K562 (cell line): ENCODE measurements at regions not wholly inside any gene's neighbourhood (a gene's known extent, or its start where the extent isn't known, plus 50 kb on each side); places are given as distances from the start of the nearest gene placed in this dataset.

Source experiments
- ATAC-seq: fragments of 200-7000 bp; cut with Tn5 transposase; 3 replicates; pipeline ENCODE4 v1.9.1; 2020; ENCODE audit warnings: moderate library complexity
- BruUV-seq: library from RNA; stranded (reverse); fragments of 400-500 nt; replicated peaks from 2 replicates; lab custom pipeline; 2021; lab: Mats Ljungman, UMichigan
- CTCF ChIA-PET: fragments of 300-600 bp; formaldehyde crosslinking; extraction: SDS; loops from one replicate; lab custom pipeline; 2021; ENCODE audit warnings: low intra/inter-chr PET ratio; lab: Yijun Ruan, JAX
- POLR2A ChIA-PET: fragments of 300-600, 350-650 bp; sonication (Branson Sonifier 250); formaldehyde crosslinking; extraction: SDS; loops from one replicate; lab custom pipeline; 2021; ENCODE audit warnings: antibody characterized with exemption, inconsistent platforms; lab: Yijun Ruan, JAX
- DNase-seq, 4 experiments: peaks; one replicate each; pipeline versions ENCODE4 v3.0.0 to v3.0.0-alpha.2; 2011 to 2018; ENCODE audit warnings: low spot score in 3 of 4, mixed read lengths in 3 of 4; ENCODE audit errors: extremely low read depth in 1 of 4
- FAIRE-seq: peaks from 2 replicates; lab custom pipeline; 2011; peaks lifted over from hg19 to GRCh38; lab: Jason Lieb, UNC
- H2AFZ ChIP-seq: 2 replicates; pipeline ENCODE4 v1.6.0; 2011; ENCODE audit warnings: low read depth, low read length, control low read depth, inconsistent platforms
- H3K27ac ChIP-seq: fragments of 200-600 bp; 3 replicates; pipeline ENCODE4 v1.8.0; 2011; ENCODE audit warnings: low read depth, mild to moderate bottlenecking, control low read depth, inconsistent platforms, low read length, moderate library complexity, mixed read lengths; ENCODE audit errors: extremely low read depth
- H3K27me3 ChIP-seq, 2 experiments: fragments of 300-600 bp in 1 of 2; 2 replicates in 1 of 2; 3 replicates in 1 of 2; pipeline versions ENCODE4 v1.6.0 to v1.8.0; 2011; ENCODE audit warnings: inconsistent platforms in 2 of 2, low read length in 2 of 2, mild to moderate bottlenecking in 1 of 2, mixed read lengths in 1 of 2, moderate library complexity in 1 of 2; ENCODE audit not compliant: control insufficient read depth in 2 of 2, insufficient read depth in 2 of 2
- H3K36me3 ChIP-seq: fragments of 300-600 bp; 3 replicates; pipeline ENCODE4 v1.8.0; 2011; ENCODE audit warnings: mild to moderate bottlenecking, low read length, inconsistent platforms; ENCODE audit not compliant: control insufficient read depth, insufficient read depth
- H3K4me1 ChIP-seq, 2 experiments: fragments of 200-600 bp in 1 of 2; replicated peaks in 1 of 2; 2 replicates in 1 of 2; 3 replicates in 1 of 2; pipeline versions ENCODE4 v1.5.1 to v1.8.0; 2011; ENCODE audit warnings: inconsistent platforms in 2 of 2, low read length in 2 of 2, mild to moderate bottlenecking in 1 of 2, mixed read lengths in 1 of 2, moderate library complexity in 1 of 2; ENCODE audit not compliant: control insufficient read depth in 2 of 2, insufficient read depth in 2 of 2
- H3K4me2 ChIP-seq: 2 replicates; pipeline ENCODE4 v1.6.1; 2011; ENCODE audit warnings: low read length, control low read depth, inconsistent platforms, mixed read lengths; ENCODE audit not compliant: insufficient read depth
- H3K4me3 ChIP-seq: fragments of 200-600 bp; sonication (generic), shearing (Covaris generic); 2 replicates; pipeline ENCODE4 v1.5.1; 2016; ENCODE audit warnings: control low read depth, inconsistent platforms
- H3K79me2 ChIP-seq: fragments of 200-600 bp; 3 replicates; pipeline ENCODE4 v1.8.0; 2011; ENCODE audit warnings: low read length, inconsistent platforms; ENCODE audit not compliant: control insufficient read depth, insufficient read depth
- H3K9ac ChIP-seq, 2 experiments: 2 replicates each; pipeline versions ENCODE4 v1.6.0 to v1.6.1; 2011; ENCODE audit warnings: low read depth in 2 of 2, low read length in 2 of 2, control low read depth in 1 of 2, inconsistent platforms in 1 of 2, mild to moderate bottlenecking in 1 of 2, mixed read lengths in 1 of 2; ENCODE audit not compliant: insufficient read depth in 1 of 2
- H3K9me1 ChIP-seq: one replicate; pipeline ENCODE4 v1.6.0; 2011; ENCODE audit warnings: inconsistent platforms, mild to moderate bottlenecking, low read length, moderate library complexity; ENCODE audit not compliant: control insufficient read depth, insufficient read depth
- H3K9me3 ChIP-seq: replicated peaks from 2 replicates; pipeline ENCODE4 v1.5.1; 2011; ENCODE audit warnings: low read depth, low read length, inconsistent platforms; ENCODE audit not compliant: control insufficient read depth, insufficient read depth
- H4K20me1 ChIP-seq: replicated peaks from 2 replicates; pipeline ENCODE4 v1.6.1; 2011; ENCODE audit warnings: low read length, inconsistent platforms, mixed read lengths; ENCODE audit not compliant: control insufficient read depth, insufficient read depth
- HDAC3 ChIP-seq: fragments of 450-650 bp; IDR thresholded peaks from 2 replicates; pipeline ENCODE4 v1.6.1; 2018; ENCODE audit warnings: borderline replicate concordance, mild to moderate bottlenecking, moderate library complexity; ENCODE audit not compliant: partially characterized antibody
- POLR2G ChIP-seq: fragments of 200-400 bp; formaldehyde crosslinking; IDR thresholded peaks from 2 replicates; pipeline ENCODE4 v1.6.1; 2017; ENCODE audit warnings: low read depth, mild to moderate bottlenecking, antibody characterized with exemption, low read length, moderate library complexity
- RUNX1 ChIP-seq: sonication (generic); IDR thresholded peaks from 2 replicates; pipeline ENCODE4 v1.6.1; 2016; ENCODE audit warnings: antibody characterized with exemption, low read depth
- TAF1 ChIP-seq: IDR thresholded peaks from 2 replicates; pipeline ENCODE4 v1.6.1; 2011; ENCODE audit warnings: mild to moderate bottlenecking, low read length, moderate library complexity; ENCODE audit not compliant: insufficient read depth, control insufficient read depth, severe bottlenecking; ENCODE audit errors: extremely low read depth
- TCF7L2 ChIP-seq: fragments of 150-350 bp; IDR thresholded peaks from 2 replicates; pipeline ENCODE4 v1.6.1; 2016; ENCODE audit warnings: low read depth, mild to moderate bottlenecking, low read length, moderate library complexity
- THRB ChIP-seq: fragments of 450-650 bp; formaldehyde crosslinking; conservative IDR thresholded peaks from 2 replicates; pipeline ENCODE4 v1.4.0; 2022; ENCODE audit warnings: mild to moderate bottlenecking, missing genetic modification characterization
- ZNF551 ChIP-seq: fragments of 250-450 bp; sonication (Bioruptor Pico); IDR thresholded peaks from 2 replicates; pipeline ENCODE4 v1.5.0; 2021; ENCODE audit warnings: mild to moderate bottlenecking, moderate library complexity
- WGBS: fragments of 100-300 bp; shearing (Covaris generic); methylation state at CpG from one replicate; pipeline ENCODE4 v1.1.6; 2016; ENCODE audit warnings: low coverage, mixed read lengths; ENCODE audit not compliant: insufficient coverage; ENCODE audit errors: missing lambda C conversion rate; 5-methylcytosine and 5-hydroxymethylcytosine counted together
- in situ Hi-C: fragments of 300-500 bp; cut with MboI; formaldehyde crosslinking; loops from 4 replicates; pipeline ENCODE4 v1.15.0; 2018; ENCODE audit warnings: inconsistent platforms, mixed read lengths
- intact Hi-C: fragments of 100-400 bp; cut with micrococcal nuclease; formaldehyde crosslinking; loops from 2 replicates; pipeline ENCODE4 v1.14.2; 2022

- Histone ChIP-seq H3K9me3 (no peaks in the 10 kb centered on the region; the same call in 1 of the 2 replicates), H3K4me1 (no peaks in the 10 kb centered on the region), H3K9ac (no peak overlapping the region), H3K27me3 (no peaks in the 10 kb centered on the region), H3K79me2 (no peaks in the 10 kb centered on the region), H3K27ac (no peak overlapping the region), H3K9me1 (no peaks in the 10 kb centered on the region), H3K4me3 (no peak overlapping the region), H4K20me1 (no peaks in the 10 kb centered on the region), H3K4me2 (no peak overlapping the region), H3K36me3 (no peaks in the 10 kb centered on the region), H2AFZ (no peak overlapping the region)
- TF ChIP-seq ZNF551, result no peak
- no peak for TF ChIP-seq POLR2G
- TF ChIP-seq THRB (CRISPR knock-in tag), result no peak
- no peak for TF ChIP-seq TAF1
- no peak for TF ChIP-seq HDAC3
- TF ChIP-seq TCF7L2, result no peak
- TF ChIP-seq RUNX1, result no peak
- POLR2A ChIA-PET, result no interaction called here
- in situ Hi-C loops, result no loop called here
- FAIRE-seq (no peak), ATAC-seq (no peak), DNase-seq (no peak)
- no TSS peak for BruUV-seq
- CTCF ChIA-PET, result no interaction called here
- WGBS, result 4% methylated on average over 4 of the region's 4 CpGs
- intact Hi-C loops, result no loop called here
Measured at GRCh38 chr12:34591966-34592365, 569.7 kb downstream of the ALG10 start.
